HG03354 (cell line): ENCODE measurements at regions not wholly inside any gene's neighbourhood (a gene's known extent, or its start where the extent isn't known, plus 50 kb on each side); places are given as distances from the start of the nearest gene placed in this dataset.

Experiments used
- ATAC-seq: cut with Tn5 transposase; IDR thresholded peaks from one replicate; pipeline ENCODE4 v1.9.1; 2021; ENCODE audit warnings: mild to moderate bottlenecking; ENCODE audit not compliant: unreplicated experiment, poor library complexity, severe bottlenecking

DNA sequence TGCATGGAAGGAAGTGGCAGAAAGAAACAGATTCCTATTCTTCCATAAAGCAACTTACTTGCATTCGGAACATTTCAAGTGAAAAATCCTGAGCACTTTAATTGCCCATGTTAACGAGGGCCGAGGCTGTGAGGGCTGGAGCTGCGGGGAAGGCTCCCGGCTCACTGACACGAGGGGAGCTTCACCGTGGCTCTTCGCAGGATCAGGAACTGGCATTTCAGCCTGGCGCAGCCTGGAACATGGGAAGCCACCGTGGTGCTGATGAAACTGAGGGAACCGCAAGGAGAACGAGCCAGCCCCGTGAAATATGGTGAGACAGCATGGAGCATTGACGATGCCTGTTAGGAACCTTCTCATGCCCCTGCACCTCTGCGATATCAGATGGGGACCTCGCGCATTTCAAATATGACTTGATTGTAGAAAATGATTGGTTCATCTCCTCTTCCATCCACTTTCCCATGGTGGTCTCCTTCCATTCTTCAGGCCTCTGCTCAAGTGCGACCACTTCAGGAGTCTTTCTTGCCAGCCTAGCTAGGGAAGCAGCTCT lies 236.9 kb downstream of the TBXT start:
- no peak for ATAC-seq

DNA sequence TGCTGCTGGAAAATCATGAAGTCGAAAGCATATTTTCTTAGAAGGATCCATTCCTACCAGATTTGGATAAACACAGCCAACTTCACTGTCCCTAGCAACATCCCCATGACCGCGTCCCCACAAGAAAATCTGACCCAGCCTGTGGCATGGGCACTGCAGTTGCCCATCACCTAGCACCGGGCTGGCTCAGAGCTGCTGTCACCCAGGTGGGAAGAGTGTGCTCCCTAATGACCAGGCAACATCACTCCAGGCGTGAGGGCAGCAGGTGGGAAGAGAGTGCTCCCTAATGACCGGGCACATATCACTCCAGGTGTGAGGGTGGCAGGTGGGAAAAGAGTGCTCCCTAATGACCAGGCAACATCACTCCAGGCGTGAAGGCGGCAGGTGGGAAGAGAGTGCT lies 238.0 kb downstream of the TBXT start:
- no peak for ATAC-seq

DNA sequence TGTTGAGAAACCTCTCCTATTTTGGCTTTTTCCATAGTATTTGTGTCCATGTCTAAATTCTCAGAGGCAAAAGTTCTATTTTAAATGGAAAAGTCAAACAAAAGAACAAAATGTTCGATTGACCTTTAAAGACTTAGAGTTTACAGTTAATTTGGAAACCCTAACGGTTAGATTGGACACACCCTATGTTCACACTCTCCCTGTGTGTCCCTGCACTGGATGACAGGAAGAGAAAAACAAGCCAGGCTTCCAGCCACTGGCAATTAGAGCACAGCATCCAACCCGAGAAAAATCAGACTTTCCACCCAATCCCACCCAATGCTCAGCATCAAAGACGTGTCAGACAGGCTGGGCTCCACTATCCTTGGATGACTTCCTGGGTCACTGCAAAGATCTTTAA lies 241.3 kb downstream of the TBXT start:
- no peak for ATAC-seq

DNA sequence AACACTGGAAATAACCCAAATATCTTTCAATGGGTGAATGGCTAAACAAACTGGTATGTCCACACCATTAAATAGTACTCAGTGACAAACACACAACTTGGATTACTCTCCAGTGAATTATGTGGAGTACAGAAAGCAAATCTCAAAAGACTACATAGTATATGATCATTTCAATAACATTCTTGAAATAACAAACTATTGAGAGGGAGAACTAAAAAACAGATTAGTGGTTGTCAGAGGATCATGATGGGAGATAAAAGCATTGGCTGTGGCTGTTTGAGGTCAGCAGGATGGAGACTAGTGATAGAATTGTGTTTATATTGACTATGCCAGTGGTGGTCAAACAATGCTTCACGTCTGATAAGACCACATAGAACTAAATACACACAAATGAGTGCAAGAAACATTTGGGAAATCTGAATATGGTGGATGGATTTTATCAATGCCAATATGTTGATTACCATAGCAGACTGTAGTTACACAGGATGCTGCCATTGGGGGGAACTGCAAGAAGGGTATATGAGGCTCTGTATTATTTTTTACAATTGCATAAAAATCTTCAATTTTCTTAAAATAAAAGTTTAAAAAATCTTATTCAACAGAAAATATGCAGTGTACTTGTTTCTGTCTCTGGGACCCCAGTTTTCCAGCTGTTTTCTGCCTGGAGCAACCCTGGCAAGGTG lies 242.0 kb downstream of the TBXT start:
- no peak for ATAC-seq

DNA sequence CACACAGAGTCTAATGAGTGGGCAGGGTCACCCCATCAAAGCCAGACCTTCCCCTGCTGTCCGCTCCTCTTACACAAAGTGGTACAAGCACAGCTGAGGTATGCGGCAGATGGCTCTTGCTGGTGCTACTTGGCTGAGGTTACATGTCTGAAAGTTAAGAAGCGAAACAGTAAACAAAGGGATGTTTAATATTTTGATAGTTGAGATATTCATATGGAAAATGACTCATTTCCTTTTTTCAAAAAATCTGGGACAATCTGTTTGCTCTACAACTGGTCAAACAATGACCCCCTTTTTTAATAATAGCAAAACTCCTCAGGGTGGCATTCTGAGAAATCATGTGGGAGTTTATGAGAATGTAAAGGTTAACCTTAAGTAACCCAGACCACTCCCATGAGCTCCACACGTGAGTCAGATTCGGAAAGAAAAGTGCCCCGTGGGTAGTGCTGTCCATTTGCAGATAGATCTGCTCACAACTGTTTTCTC lies 245.3 kb downstream of the TBXT start:
- no peak for ATAC-seq

DNA sequence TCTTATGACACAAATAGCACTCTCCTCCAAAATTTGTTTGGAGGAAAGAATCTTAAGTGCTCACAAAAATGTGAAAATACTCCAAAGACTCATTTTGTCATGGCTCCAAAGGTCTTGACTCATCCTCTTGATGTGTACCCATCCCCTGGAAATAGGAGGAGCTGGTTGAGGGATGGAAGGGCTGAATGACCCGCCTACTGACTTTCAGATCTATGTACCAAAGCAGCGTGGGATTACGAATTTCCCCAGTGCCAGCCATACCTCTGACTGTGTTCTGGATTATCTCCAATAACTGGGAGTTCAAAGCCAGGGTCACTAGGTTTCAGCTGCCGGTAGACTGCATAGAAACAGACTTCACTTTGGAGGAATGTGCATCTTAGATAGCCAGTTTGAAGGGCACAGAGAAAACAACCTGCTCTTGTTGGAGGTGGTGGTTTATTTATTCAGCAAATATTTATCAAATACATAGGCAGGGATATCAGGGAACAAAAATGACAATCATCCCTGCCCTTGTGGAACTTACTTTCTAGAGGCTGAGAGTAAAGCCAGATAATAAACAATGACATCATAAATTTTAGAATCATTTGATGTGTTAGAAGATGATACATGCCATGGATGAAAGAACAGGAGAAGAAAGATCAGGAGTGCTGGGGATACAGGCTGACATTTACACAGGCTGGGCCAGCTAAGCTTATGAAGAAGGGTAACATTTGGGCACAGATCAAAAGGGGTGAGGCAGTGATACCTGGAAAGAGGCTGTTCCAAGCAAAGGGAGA lies 246.6 kb downstream of the TBXT start:
- ATAC-seq, result no peak

DNA sequence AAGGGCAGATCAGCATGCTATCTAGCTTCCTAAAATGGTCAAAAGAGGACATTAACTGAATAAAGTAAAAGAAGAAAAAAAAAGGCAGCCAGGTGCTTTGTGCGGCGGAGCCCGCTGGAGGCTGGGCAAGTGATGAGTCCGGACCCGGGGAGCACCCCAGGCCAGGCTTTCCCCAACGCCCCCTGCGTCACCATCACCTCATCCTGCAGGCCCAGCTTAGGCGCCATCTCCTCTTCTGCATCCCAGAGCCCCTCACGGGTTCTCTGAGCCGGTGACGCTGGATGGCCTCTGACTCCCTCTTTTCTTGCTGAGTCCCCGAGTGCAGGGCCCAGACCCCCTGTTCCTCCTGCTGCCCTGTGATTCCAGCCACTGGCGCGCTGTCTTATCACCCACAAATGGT lies 250.1 kb downstream of the TBXT start:
- no peak for ATAC-seq

DNA sequence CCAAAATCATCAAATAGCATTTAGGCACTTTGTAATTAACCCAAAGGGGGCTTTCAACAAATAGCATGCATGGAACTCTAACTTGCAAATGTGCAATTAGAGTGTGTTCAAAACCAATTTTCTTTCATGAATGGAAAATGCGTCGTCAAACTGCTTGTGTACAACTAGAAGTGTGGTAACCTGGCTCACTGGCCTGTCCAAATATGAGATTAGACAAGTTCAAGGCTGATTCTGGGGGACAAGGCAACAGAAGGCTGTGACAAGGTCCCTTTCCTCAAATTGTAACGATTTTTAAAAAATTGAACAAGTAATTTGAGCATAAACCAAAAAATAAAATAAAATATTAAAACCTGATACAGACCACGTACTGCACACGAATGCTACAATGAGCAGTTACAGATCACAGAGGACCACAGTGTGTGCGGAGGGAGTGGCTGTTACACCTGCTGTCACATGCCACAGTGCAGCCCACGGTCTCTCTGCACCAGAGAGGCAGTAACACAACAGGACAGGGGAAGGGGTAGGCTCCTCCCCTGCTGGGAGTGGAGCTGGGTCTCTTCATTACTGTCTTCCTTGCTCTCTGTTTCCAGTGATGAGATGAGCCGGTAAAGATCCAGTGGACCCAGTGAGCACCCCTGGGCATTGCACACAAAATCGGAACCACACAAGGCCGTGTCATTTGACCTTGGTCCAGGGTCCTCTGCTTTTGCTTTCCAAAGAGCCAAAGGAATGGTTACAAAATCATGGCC lies 252.2 kb upstream of the PDE10A start:
- ATAC-seq, result no peak

DNA sequence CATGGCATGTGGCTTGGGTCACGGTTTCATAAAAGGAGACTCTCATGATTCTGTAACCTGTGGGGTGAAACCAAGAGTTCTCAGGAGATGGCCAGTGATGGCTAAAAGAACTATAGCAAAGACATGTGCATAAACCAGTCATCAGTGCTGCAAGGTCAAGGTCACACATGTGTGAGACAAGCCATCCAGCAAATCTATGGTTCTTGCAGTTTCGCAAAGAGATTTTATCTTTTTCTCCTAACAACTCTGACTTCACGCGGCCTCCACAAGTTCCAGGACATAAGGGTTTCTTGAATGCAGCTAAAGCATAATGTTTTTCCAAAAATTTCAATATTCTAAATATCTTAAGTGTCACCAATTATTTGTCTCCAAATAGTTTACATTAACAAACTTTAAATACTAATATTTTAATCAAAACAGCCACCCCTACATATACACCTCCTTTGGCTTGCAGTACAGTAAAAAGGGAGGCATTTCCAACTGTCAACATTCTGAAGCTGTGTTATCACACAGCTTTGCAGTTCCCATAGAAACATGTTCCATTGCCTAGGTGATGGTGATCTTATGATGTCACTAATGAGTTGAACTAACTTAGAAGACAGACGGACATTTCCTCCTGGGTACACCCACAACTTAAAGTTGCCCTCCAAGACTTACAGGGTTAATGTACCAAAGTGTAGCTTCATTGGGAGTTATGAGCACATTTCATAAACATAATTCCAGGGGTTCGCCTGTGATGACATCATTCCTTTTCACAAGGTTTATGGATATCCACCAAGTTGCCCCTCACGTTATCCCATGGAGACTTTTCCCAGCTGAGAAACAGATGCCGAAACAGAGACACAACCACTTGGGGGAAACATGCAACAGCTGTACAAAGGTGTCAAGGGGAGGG lies 250.9 kb upstream of the PDE10A start:
- ATAC-seq, result no peak

DNA sequence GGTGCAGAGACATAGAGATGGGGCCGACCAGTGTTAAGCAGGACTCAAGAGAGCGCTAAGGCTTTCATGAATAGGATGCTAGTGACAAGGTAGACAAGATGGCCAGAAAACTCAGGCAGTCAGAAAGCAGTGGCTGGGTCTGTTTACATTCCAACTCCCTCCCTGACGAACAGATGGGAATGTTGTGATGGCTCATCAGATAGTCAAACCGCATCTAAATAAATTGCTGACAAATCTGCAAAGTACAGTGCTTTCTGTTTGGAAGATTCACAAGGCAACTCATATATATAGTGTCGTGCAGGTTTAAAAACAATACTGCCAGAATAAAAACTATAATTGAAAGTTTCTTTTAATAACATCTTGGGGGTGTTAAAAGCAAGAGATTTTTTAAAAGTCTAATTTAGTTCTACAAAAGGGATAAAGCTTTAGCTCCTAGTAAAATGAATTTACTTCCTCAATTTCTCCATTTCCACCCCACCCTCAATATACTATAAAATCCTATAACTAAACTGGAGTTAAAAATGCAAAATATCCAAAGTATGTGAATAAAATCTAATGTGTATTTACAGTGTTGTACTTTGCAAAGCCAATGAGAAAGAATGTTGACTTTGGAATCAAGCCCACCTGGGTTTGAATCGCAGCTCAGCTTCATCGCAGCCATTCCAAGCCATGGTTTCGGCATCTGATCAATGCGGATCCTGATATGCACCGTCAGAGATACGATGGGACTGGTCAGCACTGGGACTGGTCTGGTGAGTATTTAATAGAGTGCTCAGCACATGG lies 247.3 kb upstream of the PDE10A start:
- no peak for ATAC-seq

DNA sequence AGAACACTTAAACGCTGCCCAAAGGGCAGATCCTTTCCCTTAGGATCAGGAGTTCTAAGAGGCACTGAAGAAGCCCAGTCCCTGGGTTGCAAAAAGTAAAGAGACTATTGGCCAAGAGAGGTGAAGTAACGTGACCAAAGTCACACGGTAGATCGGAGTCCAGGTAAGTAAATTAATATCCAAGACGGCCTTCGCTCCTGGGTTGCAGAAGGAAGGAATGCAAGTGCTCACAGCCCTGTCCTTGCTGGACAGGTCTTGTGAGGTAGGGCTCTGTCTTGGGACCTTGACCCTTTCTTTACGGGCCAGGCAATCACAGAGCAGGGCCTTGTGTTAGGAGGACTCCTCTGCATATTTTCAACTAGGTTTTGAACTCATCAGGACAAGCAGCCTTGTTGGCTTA lies 243.7 kb upstream of the PDE10A start:
- ATAC-seq, result no peak

DNA sequence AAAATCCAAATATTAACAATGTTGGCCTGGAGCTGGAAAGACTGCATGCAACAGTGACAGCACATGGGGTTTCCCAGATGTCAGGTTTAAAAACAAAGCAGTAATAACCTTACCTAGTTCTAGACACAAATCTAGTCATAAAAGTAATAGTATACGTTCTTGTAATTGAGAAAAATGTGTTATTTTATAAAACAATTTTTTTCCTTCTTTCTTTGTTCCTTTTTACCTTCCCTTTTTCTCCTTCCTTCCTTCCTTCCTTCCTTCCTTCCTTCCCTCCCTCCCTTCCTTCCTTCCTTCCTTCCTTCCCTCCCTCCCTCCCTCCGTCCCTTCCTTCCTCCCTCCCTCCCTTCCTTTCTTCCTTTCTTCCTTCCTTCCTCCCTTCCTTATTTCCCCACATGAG lies 242.7 kb upstream of the PDE10A start:
- ATAC-seq, result no peak

DNA sequence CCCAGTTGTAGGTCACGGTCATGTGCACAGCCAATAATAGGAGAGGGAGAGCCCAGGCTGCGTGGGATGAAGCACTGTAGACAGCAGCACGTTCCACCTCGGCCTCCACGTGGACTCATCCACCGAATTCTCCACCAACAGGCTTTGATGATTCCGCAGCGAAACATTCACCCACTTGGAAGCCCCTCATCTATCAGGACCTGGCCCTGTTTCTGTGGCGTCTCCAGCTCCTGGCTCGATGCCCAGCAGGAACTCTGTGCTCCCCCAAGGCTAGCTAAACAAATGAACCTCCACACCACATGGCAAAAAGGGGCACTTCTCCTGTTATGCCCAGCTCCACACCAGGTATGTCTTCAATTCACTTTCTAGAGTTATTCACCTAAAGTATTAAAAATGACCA lies 237.9 kb upstream of the PDE10A start:
- ATAC-seq, result no peak

DNA sequence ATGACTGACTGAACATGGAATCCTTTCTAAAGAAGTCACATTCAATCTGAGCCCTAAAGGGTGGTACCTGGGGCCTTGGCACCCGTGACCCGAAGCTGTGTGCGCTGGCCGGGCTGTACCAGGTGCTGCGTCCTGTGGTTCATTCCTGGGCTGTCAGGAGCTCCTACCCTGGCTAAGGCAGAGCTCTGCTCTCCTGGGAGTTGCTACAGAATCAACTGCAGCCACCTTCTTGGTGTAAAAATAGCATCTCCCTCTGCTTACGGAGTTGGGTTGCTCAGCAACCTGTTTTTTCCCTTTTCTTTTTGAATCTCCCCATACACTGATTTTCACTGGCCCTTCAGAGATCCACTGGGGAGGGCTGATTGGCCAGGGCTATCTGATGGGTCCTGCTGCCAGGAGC lies 236.6 kb upstream of the PDE10A start:
- ATAC-seq, result no peak

DNA sequence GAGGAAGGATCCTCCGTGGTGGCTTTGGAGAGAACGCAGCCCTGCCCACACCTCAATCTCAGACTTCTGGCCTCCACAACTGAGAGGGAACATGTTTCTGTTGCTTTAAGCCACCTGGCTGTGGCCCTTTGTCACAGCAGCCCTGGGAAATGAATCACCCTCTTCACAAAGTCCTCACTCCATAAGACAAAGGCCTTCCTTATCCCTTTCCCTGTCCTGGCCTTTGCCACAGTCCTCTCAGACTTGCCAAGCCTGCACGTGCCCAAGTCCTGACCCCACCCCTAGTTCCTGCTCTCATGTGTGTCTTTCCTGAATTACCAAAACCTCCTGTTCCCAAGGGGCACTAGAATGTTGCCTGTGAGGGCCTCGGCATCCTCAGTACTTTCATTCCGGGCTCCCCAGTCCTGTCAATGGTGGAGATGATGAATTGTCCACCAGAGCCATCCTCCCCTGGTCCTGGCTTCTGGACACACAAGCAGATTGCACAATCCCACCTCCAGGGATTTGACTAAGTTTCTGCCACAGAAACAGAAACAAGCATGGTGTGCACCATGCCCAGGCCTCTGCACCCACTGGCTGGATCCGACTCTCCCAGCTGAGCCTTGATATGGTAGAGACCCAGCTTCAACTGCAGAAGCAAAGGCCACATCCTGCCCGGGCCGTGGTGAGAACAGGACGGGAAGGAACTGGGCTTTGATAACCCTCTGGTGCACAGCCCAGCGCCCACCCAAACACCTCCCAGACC lies 232.6 kb upstream of the PDE10A start:
- ATAC-seq, result no peak

DNA sequence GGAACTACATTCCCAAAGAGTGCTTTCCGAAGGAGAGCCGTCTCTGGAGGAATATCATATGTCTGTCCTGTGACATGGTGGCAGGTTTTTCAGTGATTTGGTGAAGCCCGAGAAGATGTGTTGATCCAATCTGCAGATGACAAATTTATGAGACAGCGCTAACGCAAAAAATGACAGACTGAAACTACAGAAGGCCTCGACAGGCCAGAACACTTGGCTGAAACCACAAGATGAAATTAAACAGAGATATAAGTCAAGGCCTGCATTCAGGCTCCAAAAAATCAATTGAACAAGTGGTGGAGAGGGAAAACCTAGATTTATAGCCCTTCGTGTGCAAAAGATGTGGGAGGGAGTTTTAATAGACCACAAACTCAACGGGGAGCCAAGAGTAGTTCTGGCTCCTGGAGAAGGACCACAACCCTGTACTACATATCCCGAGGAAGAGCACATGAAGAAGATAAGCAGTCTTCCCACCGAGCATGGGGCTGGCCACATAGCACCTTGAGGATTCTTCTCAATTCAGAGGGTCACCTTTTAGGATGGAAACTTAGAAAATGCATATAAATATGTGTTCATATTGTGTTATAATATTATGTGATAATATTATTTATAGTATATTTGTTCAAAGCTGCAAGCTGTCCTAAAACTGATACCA lies 231.3 kb upstream of the PDE10A start:
- ATAC-seq, result no peak

DNA sequence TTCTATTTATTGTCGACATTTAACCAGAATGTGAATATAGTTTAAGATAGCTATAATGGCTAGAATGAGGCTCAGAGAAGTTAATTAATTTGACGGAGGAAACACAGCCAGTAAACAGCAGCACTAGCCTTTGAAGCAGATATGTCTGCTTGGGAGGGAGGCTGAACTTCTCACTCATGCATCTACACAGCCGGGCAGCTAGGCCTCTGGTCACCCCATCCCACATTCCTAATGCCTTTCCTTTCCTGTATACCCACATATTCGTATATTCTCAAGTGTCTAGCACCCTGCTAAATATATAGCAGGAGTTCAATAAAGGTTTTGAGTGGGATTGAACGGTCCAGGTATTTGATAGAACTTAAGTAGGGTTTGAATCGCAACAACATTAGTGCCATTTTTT lies 230.4 kb upstream of the PDE10A start:
- ATAC-seq, result no peak

DNA sequence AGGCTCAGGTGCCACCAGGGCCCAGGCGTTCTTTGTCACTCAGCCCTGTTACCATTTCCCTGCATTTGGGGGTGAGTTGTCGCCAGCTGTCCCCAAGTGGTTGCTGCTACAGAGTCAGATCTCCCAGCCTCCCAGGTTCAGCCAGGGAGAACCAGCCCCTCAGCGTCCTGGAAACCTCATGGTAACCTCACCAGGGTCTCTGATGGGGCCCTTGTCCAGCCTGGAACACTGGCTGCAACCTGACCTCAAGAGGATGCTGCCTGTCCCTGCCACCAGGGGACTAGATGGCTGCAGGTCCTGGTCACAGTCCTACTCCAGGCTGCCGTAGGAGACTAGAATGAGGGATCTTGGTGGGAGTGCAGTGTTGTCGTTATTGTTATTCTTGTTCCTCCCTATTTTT lies 228.3 kb upstream of the PDE10A start:
- no peak for ATAC-seq
